ENCODE measurements at regions not wholly inside any gene's neighbourhood (a gene's known extent, or its start where the extent isn't known, plus 50 kb on each side); places are given as distances from the start of the nearest gene placed in this dataset.

- Histone ChIP-seq H2AK9ac (replicated peaks; ENCODE audit: low read depth, low read length, poor library complexity) (no peak overlapping the region), H3K9me3 (ENCODE audit: control insufficient read depth, insufficient read depth, low read length) (no peaks in the 10 kb centered on the region; the same call in 1 of the 2 replicates), H4K91ac (ENCODE audit: insufficient read depth, low read depth, low read length) (no peak overlapping the region), H3K9me1 (ENCODE audit: insufficient read depth, low read length) (no peaks in the 10 kb centered on the region), H3K4ac (ENCODE audit: low read depth, low read length) (no peak overlapping the region), H4K20me1 (ENCODE audit: insufficient read depth, low read length) (no peaks in the 10 kb centered on the region), H3K4me3 (ENCODE audit: insufficient read depth, low read depth, low read length) (no peak overlapping the region), H2BK15ac (ENCODE audit: low read depth, low read length) (no peak overlapping the region), H3K56ac (ENCODE audit: extremely low read depth, insufficient read depth, low read length) (no peak overlapping the region), H3K36me3 (ENCODE audit: control insufficient read depth, insufficient read depth, low read length) (no peaks in the 10 kb centered on the region), H2AFZ (replicated peaks; ENCODE audit: low read length, poor library complexity) (no peak overlapping the region), H3K9ac (ENCODE audit: low read depth, low read length) (no peak overlapping the region), H4K8ac (ENCODE audit: low read depth in 2 of 2, low read length in 2 of 2) (no peak overlapping the region), H3K79me1 (ENCODE audit: low read depth in 1 of 2, low read length in 2 of 2) (no peaks in the 10 kb centered on the region), H2BK5ac (ENCODE audit: low read depth, low read length, poor library complexity, severe bottlenecking) (no peak overlapping the region), H4K5ac (ENCODE audit: low read depth, low read length) (no peak overlapping the region), H3K27me3 (ENCODE audit: control insufficient read depth, insufficient read depth, low read length) (no peaks in the 10 kb centered on the region), H2BK20ac (ENCODE audit: low read depth, low read length) (no peak overlapping the region), H3K27ac (ENCODE audit: insufficient read depth, low read length) (no peak overlapping the region), H3K23ac (ENCODE audit: low read depth, low read length) (no peak overlapping the region), H2AK5ac (ENCODE audit: low read depth, low read length) (no peak overlapping the region), H3K14ac (replicated peaks; ENCODE audit: low read depth, low read length) (no peak overlapping the region), H3K4me2 (ENCODE audit: low read depth, low read length) (no peak overlapping the region), H3K4me1 (ENCODE audit: control insufficient read depth, insufficient read depth, low read length) (no peaks in the 10 kb centered on the region), H2BK120ac (ENCODE audit: low read depth, low read length) (no peak overlapping the region), H3K18ac (ENCODE audit: low read depth, low read length) (no peak overlapping the region)
- BruUV-seq (replicated peaks) = no TSS peak
- dilution Hi-C loops (cut with HindIII; ENCODE audit: low sequenced_read_pairs, unreplicated experiment) (no loop called here), in situ Hi-C loops (cut with MboI; ENCODE audit: low sequenced_read_pairs) (no loop called here), intact Hi-C loops (cut with micrococcal nuclease) (no loop called here)
- ChIA-PET CTCF (no interaction called here), POLR2A (ENCODE audit: unreplicated experiment) (no interaction called here)
- TF ChIP-seq USF2 (IDR thresholded peaks at IDR 0.05; ENCODE audit: low read depth, low read length) (no peak), NFE2L2 (IDR thresholded peaks at IDR 0.05; ENCODE audit: low read depth, low read length) (no peak), MXI1 (IDR thresholded peaks at IDR 0.05; ENCODE audit: borderline replicate concordance, low read depth, low read length) (no peak), SMC3 (IDR thresholded peaks at IDR 0.05; ENCODE audit: low read depth, low read length) (no peak), MAZ (IDR thresholded peaks at IDR 0.05; ENCODE audit: borderline replicate concordance, low read depth, low read length) (no peak), RFX5 (IDR thresholded peaks at IDR 0.05; ENCODE audit: low read depth, low read length) (no peak), BHLHE40 (IDR thresholded peaks at IDR 0.05; ENCODE audit: low read depth, low read length) (no peak), RAD21 (IDR thresholded peaks at IDR 0.05; ENCODE audit: low read length) (no peak), CTCF (conservative IDR thresholded peaks at IDR 0.05; ENCODE audit: low read depth, low read length) (no peak), MAFK (IDR thresholded peaks at IDR 0.05; ENCODE audit: low read depth, low read length) (no peak), CEBPB (IDR thresholded peaks at IDR 0.05; ENCODE audit: low read depth, low read length) (no peak), RCOR1 (IDR thresholded peaks at IDR 0.05; ENCODE audit: insufficient replicate concordance, low read length) (no peak), POLR2A (IDR thresholded peaks at IDR 0.05; ENCODE audit: low read depth, low read length) (no peak), FOS (IDR thresholded peaks at IDR 0.05; ENCODE audit: low read depth, low read length) (no peak), ELK1 (IDR thresholded peaks at IDR 0.05; ENCODE audit: borderline replicate concordance, low read depth, low read length) (no peak), CHD1 (IDR thresholded peaks at IDR 0.05; ENCODE audit: low read depth, low read length) (no peak)
- ATAC-seq (ENCODE audit: low read depth) (no peak), DNase-seq (no peak)
- WGBS, 2 experiments (ENCODE audit: extremely low coverage in 2 of 2, insufficient read length in 1 of 2) = 36% methylated on average over 2 of the region's 11 CpGs; no CpG with 5 or more reads in 1 of the 2 experiments
Observed at GRCh38 chr17:33506889-33507650, 214.0 kb upstream of the ASIC2 start.

Data from IMR-90 (cell line).